ENCODE measurements at regions not wholly inside any gene's neighbourhood (a gene's known extent, or its start where the extent isn't known, plus 50 kb on each side); places are given as distances from the start of the nearest gene placed in this dataset.

GRCh38 chrX:122046815-122047214, 999.4 kb downstream of the GLUD2 start:
- TF ChIP-seq MYC (IDR thresholded peaks at IDR 0.05; ENCODE audit: borderline replicate concordance, low read length) (no peak), CTCF (IDR thresholded peaks at IDR 0.05) (no peak), CHD2 (IDR thresholded peaks at IDR 0.05; ENCODE audit: low read length, partially characterized antibody) (no peak), BHLHE40 (IDR thresholded peaks at IDR 0.05; ENCODE audit: low read depth, low read length) (no peak), ESRRA (IDR thresholded peaks at IDR 0.05; ENCODE audit: borderline replicate concordance, low read length) (no peak), HDAC2 (IDR thresholded peaks at IDR 0.05) (no peak), JUN (IDR thresholded peaks at IDR 0.05) (no peak), KDM1A (IDR thresholded peaks at IDR 0.05; ENCODE audit: low read depth) (no peak), USF2 (IDR thresholded peaks at IDR 0.05) (no peak), POLR2A (IDR thresholded peaks at IDR 0.05; ENCODE audit: low read length) (no peak), MAZ (IDR thresholded peaks at IDR 0.05; ENCODE audit: borderline replicate concordance, low read depth, low read length) (no peak)
